Endodermal cell (in vitro differentiated cells): ENCODE measurements at regions not wholly inside any gene's neighbourhood (a gene's known extent, or its start where the extent isn't known, plus 50 kb on each side); places are given as distances from the start of the nearest gene placed in this dataset.

Experiments used
- DNase-seq: peaks from one replicate; pipeline ENCODE4 v3.0.0-alpha.2; 2017
- H3K27ac ChIP-seq: 2 replicates; pipeline ENCODE4 v1.5.1; 2013; ENCODE audit warnings: mild to moderate bottlenecking, low read depth, low read length, moderate library complexity
- H3K27me3 ChIP-seq: 2 replicates; pipeline ENCODE4 v1.6.1; 2013; ENCODE audit warnings: mild to moderate bottlenecking, low read length, moderate library complexity; ENCODE audit not compliant: insufficient read depth, control insufficient read depth, poor library complexity, severe bottlenecking
- H3K36me3 ChIP-seq: 2 replicates; pipeline ENCODE4 v1.7.0; 2013; ENCODE audit warnings: mild to moderate bottlenecking, low read length, moderate library complexity; ENCODE audit not compliant: control insufficient read depth, insufficient read depth
- H3K4me1 ChIP-seq: one replicate; pipeline ENCODE4 v1.7.0; 2013; ENCODE audit warnings: low read length; ENCODE audit not compliant: control insufficient read depth, insufficient read depth
- H3K4me3 ChIP-seq: 2 replicates; pipeline ENCODE4 v1.5.1; 2013; ENCODE audit warnings: mild to moderate bottlenecking, low read length, moderate library complexity
- H3K9ac ChIP-seq: 2 replicates; pipeline ENCODE4 v1.6.1; 2013; ENCODE audit warnings: mild to moderate bottlenecking, low read length, moderate library complexity; ENCODE audit not compliant: poor library complexity, severe bottlenecking; ENCODE audit errors: extremely low read depth
- H3K9me3 ChIP-seq: 2 replicates; pipeline ENCODE4 v1.6.1; 2013; ENCODE audit warnings: mild to moderate bottlenecking, low read length, moderate library complexity; ENCODE audit not compliant: control insufficient read depth
- H3K27ac Mint-ChIP-seq: 2 replicates; pipeline ENCODE4 v1.8.0; 2020; ENCODE audit warnings: mixed read lengths
- H3K27me3 Mint-ChIP-seq: 2 replicates; pipeline ENCODE4 v1.8.0; 2021; ENCODE audit warnings: mild to moderate bottlenecking, mixed read lengths; ENCODE audit not compliant: insufficient read depth
- H3K36me3 Mint-ChIP-seq: 2 replicates; pipeline ENCODE4 v1.8.0; 2020; ENCODE audit warnings: low read depth, mixed read lengths
- H3K4me1 Mint-ChIP-seq: 2 replicates; pipeline ENCODE4 v1.8.0; 2020; ENCODE audit warnings: mixed read lengths
- H3K4me3 Mint-ChIP-seq: 2 replicates; pipeline ENCODE4 v1.8.0; 2020; ENCODE audit warnings: mild to moderate bottlenecking, moderate library complexity, mixed read lengths
- H3K9me3 Mint-ChIP-seq: 2 replicates; pipeline ENCODE4 v1.8.0; 2020; ENCODE audit warnings: mild to moderate bottlenecking, mixed read lengths
- CTCF ChIP-seq: fragments of 200-600 bp; sonication (generic); conservative IDR thresholded peaks from 2 replicates; pipeline ENCODE4 v1.5.0; 2021; ENCODE audit warnings: antibody characterized with exemption, mild to moderate bottlenecking
- WGBS, 2 experiments: methylation state at CpG; one replicate each; pipeline versions ENCODE4 v1.1.5 to v1.1.7; 2013; ENCODE audit warnings: missing lambda C conversion rate in 2 of 2, mixed read lengths in 1 of 2; ENCODE audit not compliant: insufficient coverage in 1 of 2, insufficient read length in 1 of 2; 5-methylcytosine and 5-hydroxymethylcytosine counted together

DNA sequence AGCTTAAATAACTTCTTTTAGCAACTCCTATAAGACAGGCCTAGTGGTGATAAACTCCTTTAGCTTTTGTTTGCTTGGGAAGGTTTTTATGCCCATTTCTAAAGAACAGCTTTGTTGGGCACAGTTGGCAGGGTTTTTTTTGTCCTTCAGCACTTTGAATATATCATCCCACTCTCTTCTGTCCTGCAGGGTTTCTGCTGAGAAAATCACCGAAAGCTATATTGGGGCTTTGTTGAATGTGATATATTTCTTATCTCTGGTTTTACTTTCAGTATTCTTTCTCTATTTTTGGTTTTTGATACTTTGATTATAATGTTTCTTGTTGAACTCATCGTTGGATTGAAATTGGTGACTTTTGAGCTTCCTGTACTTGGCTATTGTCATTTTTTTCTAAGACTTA is 372.8 kb upstream of the ZC3H15 start:
- TF ChIP-seq CTCF: no peak
- H3K36me3 ChIP-seq: no peaks in the 10 kb centered on the region
- no peak overlapping the region for H3K4me3 Mint-ChIP-seq
- H3K36me3 Mint-ChIP-seq: peaks cover 5% of the 10 kb centered on the region
- H3K27ac Mint-ChIP-seq: no peak overlapping the region
- 82% methylated on average over 2 of the region's 2 CpGs; no CpG with 5 or more reads in 1 of the 2 experiments for WGBS, 2 experiments
- peaks cover 12% of the 10 kb centered on the region for H3K4me1 Mint-ChIP-seq
- no peak overlapping the region for H3K9ac ChIP-seq
- H3K27me3 ChIP-seq: no peaks in the 10 kb centered on the region
- no peaks in the 10 kb centered on the region for H3K4me1 ChIP-seq
- no peak overlapping the region for H3K4me3 ChIP-seq
- no peak for DNase-seq
- H3K27ac ChIP-seq: no peak overlapping the region
- peaks cover 10% of the 10 kb centered on the region for H3K9me3 Mint-ChIP-seq
- H3K9me3 ChIP-seq: no peaks in the 10 kb centered on the region
- no peaks in the 10 kb centered on the region for H3K27me3 Mint-ChIP-seq

DNA sequence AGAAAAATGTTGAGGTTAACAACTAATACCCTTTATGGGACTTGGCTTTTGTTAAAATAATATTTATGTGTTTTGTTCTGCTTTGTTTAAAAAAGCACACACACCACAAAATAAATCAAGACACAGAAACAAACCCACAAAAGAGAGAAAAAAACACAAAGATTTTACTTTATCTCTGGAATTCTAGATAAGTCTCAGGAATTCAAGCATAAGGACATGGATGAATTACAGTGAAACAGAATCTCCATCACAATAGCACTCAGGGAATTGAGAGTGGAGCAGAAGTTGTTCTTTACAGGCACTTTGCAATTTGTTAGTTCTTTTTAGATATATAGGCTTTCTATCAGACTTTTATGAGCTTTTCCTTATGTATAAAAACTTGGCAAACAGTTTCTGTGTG is 360.9 kb upstream of the ZC3H15 start:
- H3K9me3 ChIP-seq: no peaks in the 10 kb centered on the region
- no peak overlapping the region for H3K4me3 ChIP-seq
- no peak for DNase-seq
- H3K36me3 ChIP-seq: no peaks in the 10 kb centered on the region
- H3K9ac ChIP-seq: no peak overlapping the region
- H3K27me3 Mint-ChIP-seq: no peaks in the 10 kb centered on the region
- no peak overlapping the region for H3K4me3 Mint-ChIP-seq
- peak overlapping the region; percentile 32 for H3K27ac Mint-ChIP-seq
- H3K4me1 ChIP-seq: no peaks in the 10 kb centered on the region
- no peak overlapping the region for H3K27ac ChIP-seq
- H3K4me1 Mint-ChIP-seq: peaks cover 16% of the 10 kb centered on the region
- no peaks in the 10 kb centered on the region for H3K27me3 ChIP-seq
- no peak for TF ChIP-seq CTCF
- H3K36me3 Mint-ChIP-seq: no peaks in the 10 kb centered on the region
- H3K9me3 Mint-ChIP-seq: no peaks in the 10 kb centered on the region

GRCh38 chr2:186125625-186126024 is 360.4 kb upstream of the ZC3H15 start:
- H3K27me3 Mint-ChIP-seq: no peaks in the 10 kb centered on the region
- 89% methylated on average over 1 of the region's 1 CpG; no CpG with 5 or more reads in 1 of the 2 experiments for WGBS, 2 experiments
- H3K4me1 Mint-ChIP-seq: peaks cover 21% of the 10 kb centered on the region
- H3K27ac ChIP-seq: no peak overlapping the region
- H3K9me3 Mint-ChIP-seq: no peaks in the 10 kb centered on the region
- no peak overlapping the region for H3K4me3 Mint-ChIP-seq
- no peak for TF ChIP-seq CTCF
- H3K9me3 ChIP-seq: no peaks in the 10 kb centered on the region
- H3K4me1 ChIP-seq: no peaks in the 10 kb centered on the region
- no peaks in the 10 kb centered on the region for H3K36me3 ChIP-seq
- no peak overlapping the region for H3K9ac ChIP-seq
- no peak overlapping the region for H3K4me3 ChIP-seq
- H3K27ac Mint-ChIP-seq: peak overlapping the region; percentile 32
- no peaks in the 10 kb centered on the region for H3K36me3 Mint-ChIP-seq
- DNase-seq: no peak
- H3K27me3 ChIP-seq: no peaks in the 10 kb centered on the region
